NCI-H1436 treated with DMSO at 0.1 percent for 48 hours (cell line): ENCODE measurements at regions not wholly inside any gene's neighbourhood (a gene's known extent, or its start where the extent isn't known, plus 50 kb on each side); places are given as distances from the start of the nearest gene placed in this dataset.
"Not testable (repeated sequence)": the region's sequence is repeated elsewhere in the genome, so short reads cannot be mapped to it uniquely, and the experiment has no call there.

Experiments used
- DNase-seq: peaks from one replicate; lab custom pipeline; 2025; lab: John Stamatoyannopoulos, UW

- DNase-seq, result no peak
Observed at GRCh38 chr11:92607969-92608722, 361.3 kb upstream of the MTNR1B start.

DNA sequence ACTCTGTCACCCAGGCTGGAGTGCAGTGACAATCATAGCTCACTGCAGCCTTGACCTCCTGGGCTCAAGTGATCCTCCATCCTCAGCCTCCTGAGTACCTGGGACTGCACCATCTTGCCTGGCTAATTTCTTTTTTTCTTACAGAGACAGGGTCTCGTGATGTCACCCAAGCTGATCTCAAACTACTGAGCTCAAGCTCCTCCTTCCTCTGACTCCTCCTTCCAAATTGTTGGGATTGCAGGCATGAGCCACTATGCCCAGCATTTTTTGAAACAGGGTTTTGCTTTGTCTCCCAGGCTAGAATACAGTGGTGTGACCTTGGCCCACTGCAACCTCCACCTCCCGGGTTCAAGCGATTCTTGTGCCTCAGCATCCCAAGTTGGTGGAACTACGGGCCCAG lies 358.3 kb upstream of the MTNR1B start:
- no peak for DNase-seq

DNA sequence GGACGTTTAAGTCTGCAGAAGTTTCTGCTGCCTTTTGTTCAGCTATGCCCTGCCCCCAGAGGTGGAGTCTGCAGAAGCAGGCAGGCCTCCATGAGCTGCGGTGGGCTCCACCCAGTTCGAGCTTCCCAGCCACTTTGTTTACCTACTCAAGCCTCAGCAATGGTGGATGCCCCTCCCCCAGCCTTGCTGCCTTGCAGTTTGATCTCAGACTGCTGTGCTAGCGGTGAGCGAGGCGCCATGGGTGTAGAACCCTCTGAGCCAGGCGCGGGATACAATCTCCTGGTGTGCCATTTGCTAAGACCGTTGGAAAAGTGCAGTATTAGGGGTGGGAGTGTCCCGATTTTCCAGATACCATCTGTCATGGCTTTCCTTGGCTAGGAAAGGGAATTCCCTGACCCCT lies 351.4 kb upstream of the MTNR1B start:
- not testable (repeated sequence) for DNase-seq

GRCh38 chr11:92623055-92623454 lies 346.4 kb upstream of the MTNR1B start:
- no peak for DNase-seq

- no peak for DNase-seq
Observed at GRCh38 chr11:92625894-92626293, 343.6 kb upstream of the MTNR1B start.

DNA sequence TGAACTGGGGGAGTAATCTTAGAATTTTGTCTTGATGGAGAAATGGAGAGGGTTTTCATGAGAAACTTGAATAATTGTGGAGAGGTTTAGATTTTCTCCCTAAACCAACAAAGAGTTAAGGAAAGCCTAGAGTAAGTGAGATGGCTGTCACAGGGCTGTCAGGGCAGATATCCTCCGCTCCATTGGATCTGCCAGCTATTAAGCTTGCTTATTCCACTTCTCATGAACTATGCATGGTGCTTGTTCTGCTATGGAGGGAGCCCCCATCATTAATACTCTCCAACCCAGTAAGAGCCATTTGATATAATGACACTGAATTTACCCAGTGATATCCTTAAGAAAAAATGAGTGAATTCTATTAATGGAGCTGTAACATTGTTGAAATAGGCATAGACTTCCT lies 342.8 kb upstream of the MTNR1B start:
- no peak for DNase-seq

DNA sequence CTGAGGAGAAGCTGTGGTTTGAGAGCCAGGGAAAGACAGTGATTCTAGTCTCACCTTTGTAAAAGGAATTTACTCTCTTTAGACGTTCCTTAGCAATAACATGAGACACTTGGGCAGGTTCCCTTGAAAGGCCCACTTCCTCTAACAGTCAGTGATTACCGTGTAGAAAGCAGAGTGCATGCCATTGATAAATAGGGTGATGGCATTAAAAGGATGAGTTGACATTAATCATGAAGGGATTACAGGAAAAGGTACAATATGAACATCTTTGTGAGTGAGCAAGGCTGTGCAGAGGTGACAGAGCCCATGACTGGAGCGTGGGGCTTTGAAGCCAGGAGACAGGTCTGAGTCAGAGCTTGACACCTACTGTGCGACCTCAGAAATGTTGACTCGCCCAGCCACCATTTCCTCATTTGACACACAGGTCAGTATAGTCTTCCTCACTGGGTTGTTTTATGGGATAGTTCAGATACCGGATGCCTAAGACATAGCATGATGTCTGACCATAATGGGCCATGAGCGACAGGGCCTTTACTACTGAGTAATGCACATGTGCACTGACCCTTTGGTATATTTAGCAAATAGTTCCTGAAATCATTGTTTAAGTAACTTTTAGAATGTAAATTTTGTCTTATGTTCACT lies 341.7 kb upstream of the MTNR1B start:
- DNase-seq, result no peak

- peak; percentile 9 for DNase-seq
Observed at GRCh38 chr11:92628401-92629292, 340.8 kb upstream of the MTNR1B start.

- no peak for DNase-seq
Observed at GRCh38 chr11:92632495-92632894, 337.0 kb upstream of the MTNR1B start.

GRCh38 chr11:92633820-92634219 lies 335.6 kb upstream of the MTNR1B start:
- no peak for DNase-seq

GRCh38 chr11:92636543-92637188 lies 332.8 kb upstream of the MTNR1B start:
- DNase-seq, result no peak

DNA sequence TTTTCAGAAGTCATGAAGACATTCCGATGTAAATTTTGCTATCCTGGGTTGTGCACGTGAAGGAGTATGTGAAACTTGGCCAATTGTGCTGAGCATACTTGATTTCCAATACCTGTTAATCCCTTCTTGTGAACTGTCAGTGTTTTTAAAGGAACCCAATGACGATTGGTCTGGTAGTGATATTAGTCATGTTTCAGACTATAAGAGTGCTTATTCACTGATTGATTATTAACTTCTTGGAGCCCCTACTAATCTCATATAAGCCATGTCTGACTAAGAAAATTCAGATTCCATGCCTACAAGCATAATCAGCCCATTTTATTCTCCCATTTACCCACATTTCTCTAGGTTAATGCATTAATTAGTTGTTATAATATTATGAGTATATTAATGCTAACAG lies 330.8 kb upstream of the MTNR1B start:
- no peak for DNase-seq

DNA sequence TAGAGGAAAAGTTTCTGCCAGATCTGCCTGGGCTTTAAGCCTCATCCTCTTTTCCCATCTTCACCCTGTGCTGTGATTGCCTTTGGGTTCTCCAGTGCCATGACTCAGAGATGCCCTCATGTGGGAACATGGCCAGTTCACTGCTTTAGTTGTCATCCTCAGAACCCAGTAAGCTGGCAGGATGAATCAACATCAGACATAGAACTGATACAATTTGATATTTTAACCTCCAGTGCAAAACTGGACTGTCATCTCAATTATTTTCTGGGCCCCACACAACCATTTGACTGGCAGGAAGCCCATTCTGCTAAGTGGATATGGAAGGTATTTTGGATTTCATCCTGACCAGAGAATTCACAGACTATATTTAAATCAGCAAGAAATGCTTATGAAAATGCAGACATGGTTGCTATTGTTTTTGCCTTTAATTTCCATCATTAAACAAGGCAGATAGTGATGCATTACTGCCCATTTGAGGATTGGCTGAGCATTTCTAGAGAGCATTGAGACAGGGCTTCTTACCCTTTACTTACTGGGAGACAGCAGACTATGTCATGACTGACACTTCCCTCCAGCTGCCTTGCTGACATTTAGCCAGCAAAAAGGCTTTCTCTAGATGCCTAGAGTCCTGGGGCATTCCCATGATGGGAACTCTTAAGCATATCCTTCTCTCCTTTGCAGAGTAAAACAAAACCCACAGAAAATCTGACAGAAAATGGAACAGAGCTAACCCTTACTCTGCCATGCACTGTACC lies 327.1 kb upstream of the MTNR1B start:
- no peak for DNase-seq

GRCh38 chr11:92643827-92644226 lies 325.6 kb upstream of the MTNR1B start:
- no peak for DNase-seq

- peak; percentile 39 for DNase-seq
Observed at GRCh38 chr11:92644595-92645445, 324.6 kb upstream of the MTNR1B start.

- no peak for DNase-seq
Observed at GRCh38 chr11:92651159-92651558, 318.3 kb upstream of the MTNR1B start.

DNA sequence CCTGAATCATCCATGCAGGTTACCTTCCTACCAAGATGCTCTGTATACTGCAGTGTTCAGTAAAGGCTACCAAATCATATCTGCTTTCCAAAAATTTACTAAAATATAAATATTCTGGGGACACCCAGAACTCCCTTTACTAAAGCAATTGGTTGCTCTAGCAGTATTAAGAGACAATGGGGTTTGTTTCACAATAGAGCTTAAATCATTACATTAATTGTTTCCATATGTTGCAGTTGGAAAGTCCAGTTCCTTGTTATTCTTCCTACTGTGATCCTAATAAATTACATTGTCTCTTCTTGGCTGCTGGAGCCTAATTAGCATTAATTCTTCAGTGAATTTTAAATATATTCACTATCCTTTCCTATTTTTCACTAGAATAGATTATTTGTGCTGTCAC lies 316.0 kb upstream of the MTNR1B start:
- DNase-seq, result no peak

DNA sequence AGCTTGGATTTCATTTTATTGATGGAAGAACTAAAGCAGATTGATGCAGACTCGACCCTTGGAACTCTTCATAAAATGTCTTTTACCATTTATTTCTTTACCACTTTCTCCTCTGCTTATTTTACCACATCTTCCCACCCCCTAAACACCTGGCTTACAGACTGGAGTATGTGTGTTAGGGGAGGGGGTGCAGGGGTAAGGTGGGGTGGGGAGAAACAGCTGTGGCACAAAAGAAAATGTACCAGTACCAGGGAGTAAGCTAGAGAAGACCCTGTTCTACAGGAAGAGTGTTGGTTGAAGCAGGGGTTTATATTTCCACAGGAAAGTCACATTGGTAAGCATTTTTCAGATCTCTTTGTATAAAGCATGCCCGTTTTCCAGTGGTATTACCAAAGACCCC lies 312.7 kb upstream of the MTNR1B start:
- DNase-seq, result no peak

- no peak for DNase-seq
Observed at GRCh38 chr11:92657226-92657625, 312.2 kb upstream of the MTNR1B start.

DNA sequence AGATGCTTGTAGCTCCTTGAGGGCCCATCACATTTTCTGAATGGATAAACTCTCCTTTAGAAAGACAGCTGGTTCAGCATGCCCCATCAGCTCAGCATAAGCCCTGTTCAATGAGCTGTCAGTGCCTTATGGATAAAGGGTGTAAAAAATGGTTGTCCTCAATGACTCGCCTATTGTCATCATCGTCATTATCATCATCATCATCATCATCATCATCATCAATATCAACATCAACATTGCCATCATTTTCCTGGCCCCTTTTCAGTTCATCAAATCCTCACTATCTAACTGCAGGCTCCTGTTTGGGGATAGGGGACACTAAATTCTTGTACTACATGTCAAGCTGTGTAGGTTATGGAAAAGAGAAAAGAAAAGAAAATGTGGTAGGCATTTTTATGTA lies 310.7 kb upstream of the MTNR1B start:
- DNase-seq, result no peak

DNA sequence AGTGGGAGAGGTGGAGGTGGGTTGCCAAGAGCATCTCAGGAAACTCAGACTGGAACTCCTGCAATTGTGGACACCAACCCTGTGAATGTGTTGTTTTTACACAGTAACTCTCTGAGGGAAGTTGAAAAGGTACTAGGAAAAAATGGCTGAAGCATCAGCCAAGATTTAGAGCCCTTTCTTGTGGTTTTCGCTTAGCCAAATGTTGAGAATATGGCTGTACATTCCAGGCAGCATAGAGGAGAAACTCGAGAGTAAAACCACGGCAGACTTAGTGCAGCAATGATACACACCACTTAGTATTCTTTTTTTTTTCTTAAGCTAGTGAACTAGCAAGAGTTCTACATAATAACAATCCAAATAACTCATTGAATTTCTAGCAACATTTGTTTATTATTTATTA lies 309.7 kb upstream of the MTNR1B start:
- no peak for DNase-seq
